ENCODE measurements at regions not wholly inside any gene's neighbourhood (a gene's known extent, or its start where the extent isn't known, plus 50 kb on each side); places are given as distances from the start of the nearest gene placed in this dataset.

GRCh38 chr20:58011947-58012610 is 216.4 kb downstream of the ANKRD60 start:
- no peak for DNase-seq

- no peak for DNase-seq
Measured at GRCh38 chr20:58011106-58011946, 217.1 kb downstream of the ANKRD60 start.

GRCh38 chr20:58010666-58011065 is 217.8 kb downstream of the ANKRD60 start:
- DNase-seq = no peak

- no peak for DNase-seq
Measured at GRCh38 chr20:58010186-58010585, 218.3 kb downstream of the ANKRD60 start.

GRCh38 chr20:58008866-58009265 is 219.6 kb downstream of the ANKRD60 start:
- no peak for DNase-seq

GRCh38 chr20:58008413-58008812 is 220.0 kb downstream of the ANKRD60 start:
- DNase-seq = no peak

- DNase-seq = no peak
Measured at GRCh38 chr20:58007947-58008346, 220.5 kb downstream of the ANKRD60 start.

- no peak for DNase-seq
Measured at GRCh38 chr20:58006346-58007316, 221.8 kb downstream of the ANKRD60 start.

- DNase-seq = no peak
Measured at GRCh38 chr20:58005581-58006345, 222.7 kb downstream of the ANKRD60 start.

- DNase-seq = no peak
Measured at GRCh38 chr20:58004900-58005299, 223.6 kb downstream of the ANKRD60 start.

- no peak for DNase-seq
Measured at GRCh38 chr20:58004146-58004545, 224.3 kb downstream of the ANKRD60 start.

- no peak for DNase-seq
Measured at GRCh38 chr20:58003525-58003924, 224.9 kb downstream of the ANKRD60 start.

GRCh38 chr20:58002901-58003300 is 225.6 kb downstream of the ANKRD60 start:
- no peak for DNase-seq

GRCh38 chr20:58001946-58002345 is 226.5 kb downstream of the ANKRD60 start:
- DNase-seq = no peak

- no peak for DNase-seq
Measured at GRCh38 chr20:58001381-58001780, 227.1 kb downstream of the ANKRD60 start.

GRCh38 chr20:58000861-58001260 is 227.6 kb downstream of the ANKRD60 start:
- DNase-seq = no peak

GRCh38 chr20:57999465-58000111 is 228.9 kb downstream of the ANKRD60 start:
- DNase-seq = no peak

- no peak for DNase-seq
Measured at GRCh38 chr20:57998981-57999464, 229.4 kb downstream of the ANKRD60 start.

GRCh38 chr20:57998276-57998675 is 230.2 kb downstream of the ANKRD60 start:
- no peak for DNase-seq

GRCh38 chr20:57996936-57997890 is 231.2 kb downstream of the ANKRD60 start:
- DNase-seq = no peak

Measured in NCI-H446 treated with DMSO at 0.1 percent for 48 hours (cell line).